GM12801 (cell line): ENCODE measurements at regions not wholly inside any gene's neighbourhood (a gene's known extent, or its start where the extent isn't known, plus 50 kb on each side); places are given as distances from the start of the nearest gene placed in this dataset.

Experiments used
- TF ChIP-seq, protein P1 (sequence below): IDR thresholded peaks from one replicate; pipeline ENCODE4 v1.5.1; 2011; ENCODE audit warnings: control low read depth; ENCODE audit not compliant: insufficient read length; ENCODE audit errors: extremely low read depth

- TF ChIP-seq, protein P1, sequence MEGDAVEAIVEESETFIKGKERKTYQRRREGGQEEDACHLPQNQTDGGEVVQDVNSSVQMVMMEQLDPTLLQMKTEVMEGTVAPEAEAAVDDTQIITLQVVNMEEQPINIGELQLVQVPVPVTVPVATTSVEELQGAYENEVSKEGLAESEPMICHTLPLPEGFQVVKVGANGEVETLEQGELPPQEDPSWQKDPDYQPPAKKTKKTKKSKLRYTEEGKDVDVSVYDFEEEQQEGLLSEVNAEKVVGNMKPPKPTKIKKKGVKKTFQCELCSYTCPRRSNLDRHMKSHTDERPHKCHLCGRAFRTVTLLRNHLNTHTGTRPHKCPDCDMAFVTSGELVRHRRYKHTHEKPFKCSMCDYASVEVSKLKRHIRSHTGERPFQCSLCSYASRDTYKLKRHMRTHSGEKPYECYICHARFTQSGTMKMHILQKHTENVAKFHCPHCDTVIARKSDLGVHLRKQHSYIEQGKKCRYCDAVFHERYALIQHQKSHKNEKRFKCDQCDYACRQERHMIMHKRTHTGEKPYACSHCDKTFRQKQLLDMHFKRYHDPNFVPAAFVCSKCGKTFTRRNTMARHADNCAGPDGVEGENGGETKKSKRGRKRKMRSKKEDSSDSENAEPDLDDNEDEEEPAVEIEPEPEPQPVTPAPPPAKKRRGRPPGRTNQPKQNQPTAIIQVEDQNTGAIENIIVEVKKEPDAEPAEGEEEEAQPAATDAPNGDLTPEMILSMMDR = no peak
These were observed 68.7 kb upstream of the HMGA2 start for GRCh38 chr12:65755596-65755978.

DNA sequence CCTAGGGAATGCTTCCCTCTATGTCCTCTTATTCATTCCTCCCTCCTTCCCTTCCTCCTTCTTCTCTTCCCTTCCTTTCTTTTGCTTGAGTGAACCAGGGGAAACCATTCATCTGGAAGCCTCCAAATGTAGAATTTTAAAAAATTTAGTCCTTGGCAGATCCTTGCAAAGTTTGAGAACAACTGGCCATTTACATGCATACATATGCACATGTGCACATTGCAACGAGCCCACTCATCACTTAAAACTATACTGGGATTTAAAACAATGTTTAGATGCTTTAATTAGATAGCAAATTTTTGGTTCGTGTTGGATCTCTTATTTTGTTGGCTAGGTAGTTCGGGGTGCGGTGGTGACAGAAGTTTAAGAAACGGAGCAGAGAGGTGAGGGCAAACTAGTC is 68.0 kb upstream of the HMGA2 start:
- TF ChIP-seq, protein P1 = no peak

DNA sequence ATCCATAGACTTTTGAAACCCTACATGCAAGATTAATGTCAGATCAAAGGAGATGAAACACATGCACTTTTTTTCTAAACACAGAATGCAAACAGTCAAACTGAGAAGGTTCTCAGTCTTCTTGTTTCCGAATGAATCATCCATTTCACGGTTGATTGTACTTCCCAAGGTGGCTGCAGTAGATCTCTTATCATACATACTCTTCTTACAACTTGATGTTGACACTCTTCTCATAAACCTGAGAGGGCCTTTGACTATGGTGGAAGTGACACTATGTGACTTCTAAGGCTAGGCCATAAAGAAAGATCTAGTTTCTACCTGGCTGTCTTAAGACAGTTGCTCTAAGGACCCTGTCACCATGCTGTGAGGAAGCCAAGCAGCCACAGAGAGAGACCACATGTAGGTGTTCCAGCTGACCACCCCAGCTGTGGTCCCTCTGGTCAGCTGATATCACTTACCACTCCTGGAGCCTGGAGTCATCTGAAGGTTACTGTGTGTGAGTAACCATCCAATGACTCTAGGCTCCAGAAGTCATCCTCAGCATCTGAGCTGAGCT is 67.2 kb upstream of the HMGA2 start:
- TF ChIP-seq, protein P1 = no peak

DNA sequence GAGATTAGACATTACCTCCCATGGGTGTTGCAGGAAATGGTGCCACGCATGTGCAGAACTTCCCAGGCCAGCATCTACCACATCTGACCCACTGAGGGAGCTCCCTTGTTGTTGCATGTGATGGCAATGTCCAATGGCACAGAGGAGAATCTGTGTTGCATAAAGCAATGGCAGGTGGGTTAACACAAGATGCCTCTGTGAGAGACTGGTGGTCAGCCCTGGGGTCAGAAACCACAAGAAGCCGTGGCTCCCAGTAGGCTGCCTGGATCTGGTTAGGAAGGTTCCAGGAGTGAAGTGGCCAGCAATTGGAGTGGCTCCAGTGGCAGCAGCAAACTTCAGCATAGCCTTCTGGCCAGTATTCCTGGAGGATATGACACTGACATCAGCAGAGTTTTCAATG is 65.9 kb upstream of the HMGA2 start:
- TF ChIP-seq, protein P1 = no peak

DNA sequence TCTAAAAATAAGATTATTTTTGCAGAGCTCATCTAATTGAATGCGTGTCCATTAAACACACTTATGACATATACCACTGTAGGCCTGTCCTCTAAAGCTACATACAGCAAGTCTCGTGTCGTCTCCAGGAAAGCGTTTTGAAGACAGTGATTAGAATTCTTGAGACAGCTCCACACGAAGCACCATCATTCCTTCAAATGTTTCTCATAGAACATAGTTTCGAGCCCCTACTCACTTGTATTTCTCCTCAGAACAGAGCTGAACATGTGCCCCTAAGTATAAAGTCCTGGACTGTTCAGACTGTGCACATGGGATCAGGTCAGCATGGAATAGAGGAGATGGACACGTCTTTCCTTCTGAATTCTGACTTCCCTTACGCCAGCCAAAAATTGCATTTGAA is 64.5 kb upstream of the HMGA2 start:
- TF ChIP-seq, protein P1 = no peak

DNA sequence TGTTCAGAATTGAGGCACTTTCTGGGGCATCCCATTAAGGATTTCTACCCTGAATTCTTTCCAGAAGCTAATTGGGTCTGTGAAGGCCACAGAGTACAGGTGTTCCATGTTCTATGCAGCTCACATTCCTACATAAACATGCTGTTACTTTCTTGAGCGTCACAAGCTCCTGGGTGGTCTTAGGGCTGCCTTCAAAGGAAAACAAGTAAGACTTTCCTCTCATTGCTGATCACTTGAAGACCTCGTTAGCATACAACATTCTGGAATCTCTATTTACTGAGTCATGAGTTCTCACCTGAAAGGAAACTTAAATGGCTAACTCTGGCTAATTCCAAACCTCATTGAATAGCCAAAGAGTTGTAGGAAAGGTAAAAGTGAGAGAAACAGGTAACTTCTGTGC is 63.0 kb upstream of the HMGA2 start:
- TF ChIP-seq, protein P1 = no peak

GRCh38 chr12:65764325-65764724 is 60.0 kb upstream of the HMGA2 start:
- TF ChIP-seq, protein P1 = no peak

DNA sequence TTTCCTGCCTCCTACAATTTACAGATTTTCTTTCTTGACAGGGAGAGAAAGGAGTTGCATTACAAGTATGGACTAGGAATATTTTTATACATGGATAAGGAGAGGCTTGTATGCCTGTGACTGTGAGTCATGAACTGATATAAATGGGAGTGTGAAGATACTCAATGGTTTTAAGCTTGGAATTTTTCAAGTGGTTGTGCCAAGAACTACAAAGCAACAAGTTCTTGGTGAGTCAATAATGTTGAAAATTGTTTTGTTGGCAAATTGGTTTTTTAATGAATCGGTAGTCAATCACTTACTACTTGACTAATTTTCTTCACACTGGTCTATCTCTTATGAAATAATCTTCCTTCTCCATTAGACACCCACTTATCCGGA is 58.9 kb upstream of the HMGA2 start:
- TF ChIP-seq, protein P1 = no peak
